GM21447 (cell line): ENCODE measurements at regions not wholly inside any gene's neighbourhood (a gene's known extent, or its start where the extent isn't known, plus 50 kb on each side); places are given as distances from the start of the nearest gene placed in this dataset.
"Not testable (repeated sequence)": the region's sequence is repeated elsewhere in the genome, so short reads cannot be mapped to it uniquely, and the experiment has no call there.

Source experiments
- ATAC-seq: cut with Tn5 transposase; IDR thresholded peaks from one replicate; pipeline ENCODE4 v1.9.1; 2021; ENCODE audit not compliant: unreplicated experiment

GRCh38 chr6:23821141-23821540, 304.9 kb upstream of the NRSN1 start:
- ATAC-seq, result not testable (repeated sequence)

- ATAC-seq, result no peak
Measured at GRCh38 chr6:23823421-23823820, 302.6 kb upstream of the NRSN1 start.

GRCh38 chr6:23826572-23826971, 299.4 kb upstream of the NRSN1 start:
- no peak for ATAC-seq

- ATAC-seq, result no peak
Measured at GRCh38 chr6:23828861-23829260, 297.2 kb upstream of the NRSN1 start.

- ATAC-seq, result no peak
Measured at GRCh38 chr6:23841116-23841515, 284.9 kb upstream of the NRSN1 start.

- no peak for ATAC-seq
Measured at GRCh38 chr6:23842760-23843159, 283.3 kb upstream of the NRSN1 start.

- ATAC-seq, result no peak
Measured at GRCh38 chr6:23851522-23851921, 274.5 kb upstream of the NRSN1 start.

- ATAC-seq, result not testable (repeated sequence)
Measured at GRCh38 chr6:23853566-23854133, 272.4 kb upstream of the NRSN1 start.

GRCh38 chr6:23854154-23854553, 271.9 kb upstream of the NRSN1 start:
- ATAC-seq, result not testable (repeated sequence)

- ATAC-seq, result no peak
Measured at GRCh38 chr6:23855497-23856116, 270.4 kb upstream of the NRSN1 start.

- ATAC-seq, result no peak
Measured at GRCh38 chr6:23870496-23870895, 255.5 kb upstream of the NRSN1 start.

GRCh38 chr6:23873161-23873560, 252.9 kb upstream of the NRSN1 start:
- no peak for ATAC-seq

GRCh38 chr6:23875006-23875405, 251.0 kb upstream of the NRSN1 start:
- no peak for ATAC-seq

- no peak for ATAC-seq
Measured at GRCh38 chr6:23879816-23880215, 246.2 kb upstream of the NRSN1 start.

GRCh38 chr6:23890543-23891227, 235.3 kb upstream of the NRSN1 start:
- ATAC-seq, result no peak

GRCh38 chr6:23905133-23905815, 220.7 kb upstream of the NRSN1 start:
- no peak for ATAC-seq

- ATAC-seq, result no peak
Measured at GRCh38 chr6:23910420-23910819, 215.6 kb upstream of the NRSN1 start.

GRCh38 chr6:23927935-23928334, 198.1 kb upstream of the NRSN1 start:
- no peak for ATAC-seq

GRCh38 chr6:23929201-23929600, 196.8 kb upstream of the NRSN1 start:
- ATAC-seq, result no peak

- ATAC-seq, result no peak
Measured at GRCh38 chr6:23940466-23940865, 185.5 kb upstream of the NRSN1 start.

GRCh38 chr6:23951691-23952090, 174.3 kb upstream of the NRSN1 start:
- no peak for ATAC-seq

GRCh38 chr6:23952245-23952644, 173.8 kb upstream of the NRSN1 start:
- ATAC-seq, result no peak
